Kidney epithelial cell (primary cell): ENCODE measurements at regions not wholly inside any gene's neighbourhood (a gene's known extent, or its start where the extent isn't known, plus 50 kb on each side); places are given as distances from the start of the nearest gene placed in this dataset.

Experiments used
- DNase-seq: peaks from one replicate; pipeline ENCODE4 v3.0.0-alpha.2; 2010; ENCODE audit warnings: low read depth
- H3K27me3 ChIP-seq: 2 replicates; pipeline ENCODE4 v1.6.0; 2011; ENCODE audit warnings: low read length; ENCODE audit not compliant: control insufficient read depth, insufficient read depth
- H3K36me3 ChIP-seq: 2 replicates; pipeline ENCODE4 v1.5.1; 2011; ENCODE audit warnings: low read length; ENCODE audit not compliant: control insufficient read depth, insufficient read depth
- H3K4me3 ChIP-seq: 2 replicates; pipeline ENCODE4 v1.5.1; 2011; ENCODE audit warnings: low read depth, mild to moderate bottlenecking, control low read depth, low read length
- TF ChIP-seq, protein P1 (sequence below): IDR thresholded peaks from 2 replicates; pipeline ENCODE4 v1.5.1; 2011; ENCODE audit warnings: mild to moderate bottlenecking, moderate library complexity, low read length, control low read depth, inconsistent platforms; ENCODE audit not compliant: insufficient read depth, poor library complexity, severe bottlenecking

DNA sequence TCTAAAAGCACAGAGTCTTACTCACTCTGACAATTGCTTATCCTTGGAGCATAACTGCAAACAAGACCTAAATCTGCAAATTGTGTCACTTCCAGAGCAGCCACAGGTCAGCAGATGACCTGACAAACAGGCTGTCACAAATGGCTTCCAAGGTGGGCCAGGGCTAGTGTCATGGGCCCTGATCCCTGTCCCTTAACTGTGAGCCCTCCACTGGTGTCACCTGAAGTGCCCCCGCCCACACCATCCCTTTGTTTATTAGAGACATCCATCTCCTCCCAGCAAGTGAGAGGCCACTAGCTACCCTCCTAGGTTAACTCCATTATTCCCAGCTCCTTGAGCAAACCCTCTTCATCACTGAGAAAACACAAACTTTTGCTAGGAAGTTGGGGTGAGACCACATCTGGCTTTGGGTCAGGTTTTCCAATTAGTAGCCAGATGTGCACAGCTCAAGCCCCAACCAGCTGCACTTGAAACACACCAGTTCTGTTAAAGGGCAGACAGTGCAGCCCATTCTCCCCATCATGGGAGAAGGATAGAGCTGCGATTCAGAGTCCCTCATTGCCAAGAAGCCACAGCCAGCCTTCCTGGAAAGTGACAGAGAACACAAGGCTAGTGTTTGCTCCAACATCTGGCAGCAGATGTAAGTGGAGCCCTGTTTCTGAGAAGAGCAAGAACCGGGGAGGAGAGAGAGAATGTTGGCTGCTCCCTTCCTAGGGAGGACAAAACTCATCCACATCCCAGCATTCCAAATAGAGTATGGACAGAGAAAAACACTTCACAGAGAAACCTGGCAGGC lies 75.7 kb upstream of the NANOS1 start:
- DNase-seq = no peak
- Histone ChIP-seq H3K27me3 (peaks cover 2% of the 10 kb centered on the region), H3K4me3 (no peak overlapping the region), H3K36me3 (no peaks in the 10 kb centered on the region)
- TF ChIP-seq, protein P1, sequence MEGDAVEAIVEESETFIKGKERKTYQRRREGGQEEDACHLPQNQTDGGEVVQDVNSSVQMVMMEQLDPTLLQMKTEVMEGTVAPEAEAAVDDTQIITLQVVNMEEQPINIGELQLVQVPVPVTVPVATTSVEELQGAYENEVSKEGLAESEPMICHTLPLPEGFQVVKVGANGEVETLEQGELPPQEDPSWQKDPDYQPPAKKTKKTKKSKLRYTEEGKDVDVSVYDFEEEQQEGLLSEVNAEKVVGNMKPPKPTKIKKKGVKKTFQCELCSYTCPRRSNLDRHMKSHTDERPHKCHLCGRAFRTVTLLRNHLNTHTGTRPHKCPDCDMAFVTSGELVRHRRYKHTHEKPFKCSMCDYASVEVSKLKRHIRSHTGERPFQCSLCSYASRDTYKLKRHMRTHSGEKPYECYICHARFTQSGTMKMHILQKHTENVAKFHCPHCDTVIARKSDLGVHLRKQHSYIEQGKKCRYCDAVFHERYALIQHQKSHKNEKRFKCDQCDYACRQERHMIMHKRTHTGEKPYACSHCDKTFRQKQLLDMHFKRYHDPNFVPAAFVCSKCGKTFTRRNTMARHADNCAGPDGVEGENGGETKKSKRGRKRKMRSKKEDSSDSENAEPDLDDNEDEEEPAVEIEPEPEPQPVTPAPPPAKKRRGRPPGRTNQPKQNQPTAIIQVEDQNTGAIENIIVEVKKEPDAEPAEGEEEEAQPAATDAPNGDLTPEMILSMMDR = no peak

- H3K27me3 ChIP-seq = peaks cover 2% of the 10 kb centered on the region
- DNase-seq = no peak
- no peaks in the 10 kb centered on the region for H3K36me3 ChIP-seq
- no peak overlapping the region for H3K4me3 ChIP-seq
- TF ChIP-seq, protein P1 = no peak
Measured at GRCh38 chr10:118955531-118955930, 74.0 kb upstream of the NANOS1 start.

GRCh38 chr10:118955951-118956801 lies 73.3 kb upstream of the NANOS1 start:
- Histone ChIP-seq H3K36me3 (no peaks in the 10 kb centered on the region), H3K27me3 (peaks cover 2% of the 10 kb centered on the region), H3K4me3 (no peak overlapping the region)
- no peak for DNase-seq
- TF ChIP-seq, protein P1 = no peak

DNA sequence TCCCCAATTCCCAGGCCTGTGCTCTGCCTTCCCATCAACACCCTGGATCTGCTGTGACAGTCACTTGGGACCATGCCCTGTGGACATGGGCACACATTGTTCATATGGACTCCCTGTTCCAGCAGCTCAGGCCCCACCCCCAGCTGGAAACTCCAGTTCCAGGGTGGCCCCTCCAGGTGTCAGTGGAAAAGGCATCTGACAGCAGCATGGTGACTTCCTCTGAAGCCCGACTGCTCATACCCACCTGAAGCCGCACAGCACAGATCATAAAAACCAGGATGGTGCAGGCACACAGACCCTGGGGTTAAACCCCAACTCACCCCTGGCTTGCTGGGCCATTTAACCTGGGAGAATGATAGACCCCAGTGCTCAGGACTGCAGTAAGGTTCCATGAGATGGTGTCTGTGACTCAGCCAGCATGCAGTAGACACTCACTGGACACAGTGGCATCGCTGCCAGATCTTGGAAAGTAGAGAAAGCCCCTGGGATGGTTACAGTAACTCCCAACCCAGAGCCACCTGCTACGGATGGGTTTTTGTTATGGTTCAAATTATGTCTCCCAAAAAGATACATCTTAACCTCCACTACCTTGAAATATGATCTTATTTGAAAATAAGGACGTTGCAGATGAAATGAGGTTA lies 72.6 kb upstream of the NANOS1 start:
- Histone ChIP-seq H3K27me3 (peaks cover 2% of the 10 kb centered on the region), H3K36me3 (no peaks in the 10 kb centered on the region), H3K4me3 (no peak overlapping the region)
- TF ChIP-seq, protein P1 = no peak
- no peak for DNase-seq

DNA sequence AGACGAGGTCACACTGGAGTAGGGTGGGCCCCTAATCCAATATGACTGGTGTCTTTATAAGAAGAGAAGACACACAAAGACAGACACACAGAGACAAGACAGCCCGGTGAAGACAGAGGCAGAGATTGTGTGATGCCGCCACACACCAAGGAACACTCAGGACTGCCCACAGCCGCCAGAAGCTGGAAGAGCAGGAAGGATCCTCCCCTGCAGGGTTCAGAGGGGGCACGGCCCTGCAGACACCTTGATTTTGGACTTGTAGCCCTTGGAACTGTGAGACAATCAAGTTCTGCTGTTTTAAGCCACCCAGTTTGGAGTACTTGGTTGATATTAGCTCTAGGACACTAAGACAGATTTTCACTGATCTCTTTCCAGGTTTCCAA lies 72.1 kb upstream of the NANOS1 start:
- Histone ChIP-seq H3K36me3 (no peaks in the 10 kb centered on the region), H3K27me3 (peaks cover 2% of the 10 kb centered on the region), H3K4me3 (no peak overlapping the region)
- DNase-seq = no peak
- TF ChIP-seq, protein P1 = no peak
